H9 (cell line): ENCODE measurements at regions not wholly inside any gene's neighbourhood (a gene's known extent, or its start where the extent isn't known, plus 50 kb on each side); places are given as distances from the start of the nearest gene placed in this dataset.
A peak's percentile ranks its signal among the peaks of the same experiment; 100 is the strongest.

ENCODE experiments used
- DNase-seq: peaks from one replicate; pipeline ENCODE4 v3.0.0-alpha.2; 2017
- H2AFZ ChIP-seq: one replicate; pipeline ENCODE4 v1.6.1; 2013; ENCODE audit warnings: mild to moderate bottlenecking, low read length, control low read depth, moderate library complexity
- H2AK5ac ChIP-seq: 2 replicates; pipeline ENCODE4 v1.6.1; 2013; ENCODE audit warnings: low read length, control low read depth, mixed read lengths; ENCODE audit not compliant: insufficient read length
- H2BK120ac ChIP-seq: one replicate; pipeline ENCODE4 v1.6.1; 2013; ENCODE audit warnings: low read depth, mild to moderate bottlenecking, low read length, control low read depth, inconsistent platforms; ENCODE audit not compliant: poor library complexity, severe bottlenecking
- H2BK12ac ChIP-seq: 2 replicates; pipeline ENCODE4 v1.6.1; 2013; ENCODE audit warnings: low read length, control low read depth, mixed read lengths, low read depth; ENCODE audit not compliant: insufficient read length
- H2BK15ac ChIP-seq: 2 replicates; pipeline ENCODE4 v1.6.1; 2013; ENCODE audit warnings: low read depth, low read length, control low read depth
- H2BK20ac ChIP-seq: one replicate; pipeline ENCODE4 v1.6.1; 2013; ENCODE audit warnings: low read depth, mild to moderate bottlenecking, low read length, control low read depth, inconsistent platforms; ENCODE audit not compliant: poor library complexity, severe bottlenecking
- H2BK5ac ChIP-seq: 2 replicates; pipeline ENCODE4 v1.6.1; 2013; ENCODE audit warnings: low read length, control low read depth, mixed read lengths; ENCODE audit not compliant: insufficient read length
- H3K14ac ChIP-seq: 2 replicates; pipeline ENCODE4 v1.6.1; 2013; ENCODE audit warnings: low read length, control low read depth; ENCODE audit not compliant: insufficient read depth
- H3K18ac ChIP-seq: 2 replicates; pipeline ENCODE4 v1.6.1; 2013; ENCODE audit warnings: low read depth, mild to moderate bottlenecking, mixed read lengths, low read length, control low read depth; ENCODE audit not compliant: insufficient read length
- H3K23ac ChIP-seq: 2 replicates; pipeline ENCODE4 v1.6.1; 2013; ENCODE audit warnings: low read length, control low read depth, mixed read lengths, low read depth; ENCODE audit not compliant: insufficient read length
- H3K23me2 ChIP-seq: 2 replicates; pipeline ENCODE4 v1.6.1; 2013; ENCODE audit warnings: low read depth, mild to moderate bottlenecking, mixed read lengths, low read length, control low read depth; ENCODE audit not compliant: insufficient read length, poor library complexity, severe bottlenecking
- H3K27ac ChIP-seq: 2 replicates; pipeline ENCODE4 v1.5.1; 2013; ENCODE audit warnings: low read length, control low read depth, mixed read lengths, low read depth; ENCODE audit not compliant: insufficient read length
- H3K27me3 ChIP-seq: 2 replicates; pipeline ENCODE4 v1.6.1; 2013; ENCODE audit warnings: low read length, control low read depth, inconsistent platforms; ENCODE audit not compliant: insufficient read depth
- H3K4ac ChIP-seq: 2 replicates; pipeline ENCODE4 v1.6.1; 2013; ENCODE audit warnings: low read depth, mild to moderate bottlenecking, control low read depth, inconsistent platforms, low read length, moderate library complexity
- H3K4me1 ChIP-seq: 2 replicates; pipeline ENCODE4 v1.6.1; 2013; ENCODE audit warnings: low read length, control low read depth, inconsistent platforms; ENCODE audit not compliant: insufficient read depth
- H3K4me2 ChIP-seq: 2 replicates; pipeline ENCODE4 v1.6.1; 2013; ENCODE audit warnings: low read length, control low read depth, mixed read lengths; ENCODE audit not compliant: insufficient read length, insufficient read depth
- H3K56ac ChIP-seq: 2 replicates; pipeline ENCODE4 v1.6.1; 2013; ENCODE audit warnings: low read depth, mild to moderate bottlenecking, mixed read lengths, low read length, control low read depth; ENCODE audit not compliant: insufficient read length
- H3K79me1 ChIP-seq: 2 replicates; pipeline ENCODE4 v1.6.1; 2013; ENCODE audit warnings: low read depth, mild to moderate bottlenecking, moderate library complexity, low read length, control low read depth, inconsistent platforms; ENCODE audit not compliant: insufficient read depth, poor library complexity, severe bottlenecking
- H3K79me2 ChIP-seq: 2 replicates; pipeline ENCODE4 v1.6.1; 2013; ENCODE audit warnings: low read length, control low read depth, inconsistent platforms; ENCODE audit not compliant: insufficient read depth
- H3K9ac ChIP-seq: 2 replicates; pipeline ENCODE4 v1.6.1; 2013; ENCODE audit warnings: low read length, control low read depth, mixed read lengths; ENCODE audit not compliant: insufficient read length; ENCODE audit errors: extremely low read depth
- H3K9me3 ChIP-seq: one replicate; pipeline ENCODE4 v1.6.1; 2013; ENCODE audit warnings: low read depth, low read length, inconsistent platforms; ENCODE audit not compliant: control insufficient read depth
- H3T11ph ChIP-seq: one replicate; pipeline ENCODE4 v1.6.1; 2013; ENCODE audit warnings: mild to moderate bottlenecking, low read length, control low read depth, inconsistent platforms
- H4K20me1 ChIP-seq: one replicate; pipeline ENCODE4 v1.6.1; 2013; ENCODE audit not compliant: control insufficient read depth, insufficient read length, insufficient read depth
- H4K5ac ChIP-seq: 2 replicates; pipeline ENCODE4 v1.6.1; 2013; ENCODE audit warnings: low read depth, mild to moderate bottlenecking, mixed read lengths, low read length, control low read depth; ENCODE audit not compliant: insufficient read length
- H4K8ac ChIP-seq: replicated peaks from 2 replicates; pipeline ENCODE4 v1.6.1; 2013; ENCODE audit warnings: low read length, control low read depth, mixed read lengths, low read depth; ENCODE audit not compliant: insufficient read length
- H4K91ac ChIP-seq: 2 replicates; pipeline ENCODE4 v1.6.1; 2013; ENCODE audit warnings: low read depth, mild to moderate bottlenecking, moderate library complexity, mixed read lengths, low read length, control low read depth; ENCODE audit not compliant: insufficient read length
- H3K27ac Mint-ChIP-seq, 3 experiments: 2 replicates in 2 of 3; 3 replicates in 1 of 3; pipeline ENCODE4 v1.8.0; 2020 to 2021; ENCODE audit warnings: mixed read lengths in 3 of 3, mild to moderate bottlenecking in 1 of 3, moderate library complexity in 1 of 3
- H3K27me3 Mint-ChIP-seq: 2 replicates; pipeline ENCODE4 v1.8.0; 2021; ENCODE audit warnings: low read depth, mild to moderate bottlenecking, moderate library complexity, mixed read lengths
- H3K36me3 Mint-ChIP-seq, 3 experiments: 2 replicates in 2 of 3; 3 replicates in 1 of 3; pipeline ENCODE4 v1.8.0; 2020 to 2021; ENCODE audit warnings: low read depth in 3 of 3, mixed read lengths in 3 of 3; ENCODE audit not compliant: insufficient read depth in 1 of 3
- H3K4me1 Mint-ChIP-seq, 2 experiments: 2 replicates each; pipeline ENCODE4 v1.8.0; 2020; ENCODE audit warnings: mixed read lengths in 2 of 2
- H3K4me3 Mint-ChIP-seq, 2 experiments: 2 replicates in 1 of 2; 3 replicates in 1 of 2; pipeline ENCODE4 v1.8.0; 2020 to 2021; ENCODE audit warnings: mild to moderate bottlenecking in 2 of 2, mixed read lengths in 2 of 2, moderate library complexity in 1 of 2
- H3K9me3 Mint-ChIP-seq, 2 experiments: 2 replicates in 1 of 2; 3 replicates in 1 of 2; pipeline ENCODE4 v1.8.0; 2020; ENCODE audit warnings: mild to moderate bottlenecking in 2 of 2, mixed read lengths in 2 of 2, moderate library complexity in 1 of 2
- CTCF ChIP-seq: fragments of 200-600 bp; sonication (generic); conservative IDR thresholded peaks from 3 replicates; pipeline ENCODE4 v1.8.0; 2021; ENCODE audit warnings: antibody characterized with exemption, mild to moderate bottlenecking
- WGBS: extraction: QIAGEN DNeasy Blood & Tissue Kit; methylation state at CpG from one replicate; pipeline ENCODE4 v1.1.7; 2013; ENCODE audit warnings: missing lambda C conversion rate, low lambda C conversion rate, mixed read lengths; ENCODE audit not compliant: insufficient read length; ENCODE audit errors: extremely low coverage; 5-methylcytosine and 5-hydroxymethylcytosine counted together

- Histone ChIP-seq H3K18ac (no peak overlapping the region), H3K23ac (no peak overlapping the region), H3T11ph (no peak overlapping the region), H4K91ac (no peak overlapping the region), H2BK120ac (no peak overlapping the region), H3K27me3 (no peaks in the 10 kb centered on the region), H3K14ac (no peak overlapping the region), H4K20me1 (no peaks in the 10 kb centered on the region), H3K27ac (no peak overlapping the region), H2BK20ac (no peak overlapping the region), H3K79me1 (no peaks in the 10 kb centered on the region), H3K56ac (no peak overlapping the region), H3K4me1 (peaks cover 5% of the 10 kb centered on the region; the same call in 1 of the 2 replicates), H2BK12ac (no peak overlapping the region), H3K9me3 (no peaks in the 10 kb centered on the region), H2BK5ac (no peak overlapping the region), H3K23me2 (no peaks in the 10 kb centered on the region), H4K8ac (no peak overlapping the region), H3K4me2 (no peak overlapping the region), H2BK15ac (no peak overlapping the region), H3K4ac (no peak overlapping the region), H3K79me2 (no peaks in the 10 kb centered on the region), H4K5ac (no peak overlapping the region), H3K9ac (no peak overlapping the region), H2AK5ac (no peak overlapping the region), H2AFZ (peak overlapping the region; percentile 72)
- Mint-ChIP-seq H3K36me3 (no peaks in the 10 kb centered on the region; a peak in 1 of 7 replicates), H3K4me1 (peaks cover 10 to 25% of the 10 kb centered on the region in 2 experiments), H3K9me3 (peaks cover 0 to 2% of the 10 kb centered on the region in 2 experiments; a peak in 2 of 5 replicates), H3K27me3 (no peaks in the 10 kb centered on the region; the same call in none of the 2 replicates), H3K27ac (no peak overlapping the region), H3K4me3 (no peak overlapping the region)
- no peak for TF ChIP-seq CTCF
- peak; percentile 12 for DNase-seq
- no CpG with 5 or more reads among the region's 8 CpGs for WGBS
Measured at GRCh38 chr16:19968891-19969683, 84.4 kb upstream of the GPRC5B start.
